HL-60 (cell line): ENCODE measurements at regions not wholly inside any gene's neighbourhood (a gene's known extent, or its start where the extent isn't known, plus 50 kb on each side); places are given as distances from the start of the nearest gene placed in this dataset.
"Not testable (repeated sequence)": the region's sequence is repeated elsewhere in the genome, so short reads cannot be mapped to it uniquely, and the experiment has no call there.

Experiments used
- DNase-seq, 2 experiments: peaks; one replicate each; pipeline ENCODE4 v3.0.0-alpha.2; 2010 to 2020; ENCODE audit warnings: low read depth in 1 of 2, low spot score in 1 of 2
- H3K27ac ChIP-seq: fragments of 250-450 bp; sonication (Bioruptor Pico); replicated peaks from 2 replicates; pipeline ENCODE4 v1.5.1; 2020; ENCODE audit warnings: mild to moderate bottlenecking, moderate library complexity
- H3K27me3 ChIP-seq: fragments of 250-450 bp; sonication (Bioruptor Pico); 2 replicates; pipeline ENCODE4 v1.5.1; 2021; ENCODE audit warnings: mild to moderate bottlenecking, moderate library complexity; ENCODE audit not compliant: insufficient read depth, poor library complexity, severe bottlenecking
- H3K4me3 ChIP-seq: replicated peaks from 2 replicates; pipeline ENCODE4 v1.5.1; 2011; ENCODE audit warnings: mild to moderate bottlenecking, control low read depth, low read length; ENCODE audit not compliant: insufficient read depth
- GABPA ChIP-seq: IDR thresholded peaks from 2 replicates; pipeline ENCODE4 v1.6.1; 2012; ENCODE audit warnings: low read depth
- POLR2AphosphoS5 ChIP-seq: IDR thresholded peaks from 2 replicates; pipeline ENCODE4 v1.6.1; 2012; ENCODE audit warnings: low read depth
- SPI1 ChIP-seq: IDR thresholded peaks from 2 replicates; pipeline ENCODE4 v1.6.1; 2012; ENCODE audit warnings: low read depth, mild to moderate bottlenecking, borderline replicate concordance
- TF ChIP-seq, protein P1 (sequence below): IDR thresholded peaks from 2 replicates; pipeline ENCODE4 v1.6.1; 2012; ENCODE audit warnings: low read depth; ENCODE audit not compliant: insufficient replicate concordance
- TF ChIP-seq, protein P2 (sequence below): IDR thresholded peaks from one replicate; pipeline ENCODE4 v1.5.1; 2011; ENCODE audit warnings: low read length, control low read depth, inconsistent platforms; ENCODE audit not compliant: insufficient read depth

DNA sequence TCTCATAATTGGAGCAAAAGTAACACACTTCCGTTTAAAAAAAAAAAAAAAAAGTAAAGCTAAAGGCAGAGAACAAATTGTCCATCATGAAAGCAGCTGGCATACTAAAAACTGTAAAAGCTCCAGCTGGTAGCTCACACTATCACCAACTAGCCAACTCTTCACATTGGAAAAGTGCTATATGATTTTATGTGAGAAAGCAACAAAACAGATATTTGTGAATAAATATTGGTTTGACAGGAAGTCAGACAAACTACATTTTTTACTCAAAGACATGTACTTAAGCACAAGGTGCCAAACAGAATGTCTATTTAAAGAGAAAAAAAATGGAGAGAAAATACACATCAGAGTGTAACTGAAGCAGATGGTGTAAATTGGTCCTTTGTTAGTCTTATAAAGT is 231.2 kb upstream of the CADM2 start:
- no peak overlapping the region for H3K4me3 ChIP-seq
- TF ChIP-seq POLR2AphosphoS5 (no peak), GABPA (no peak), SPI1 (no peak)
- TF ChIP-seq, protein P1, sequence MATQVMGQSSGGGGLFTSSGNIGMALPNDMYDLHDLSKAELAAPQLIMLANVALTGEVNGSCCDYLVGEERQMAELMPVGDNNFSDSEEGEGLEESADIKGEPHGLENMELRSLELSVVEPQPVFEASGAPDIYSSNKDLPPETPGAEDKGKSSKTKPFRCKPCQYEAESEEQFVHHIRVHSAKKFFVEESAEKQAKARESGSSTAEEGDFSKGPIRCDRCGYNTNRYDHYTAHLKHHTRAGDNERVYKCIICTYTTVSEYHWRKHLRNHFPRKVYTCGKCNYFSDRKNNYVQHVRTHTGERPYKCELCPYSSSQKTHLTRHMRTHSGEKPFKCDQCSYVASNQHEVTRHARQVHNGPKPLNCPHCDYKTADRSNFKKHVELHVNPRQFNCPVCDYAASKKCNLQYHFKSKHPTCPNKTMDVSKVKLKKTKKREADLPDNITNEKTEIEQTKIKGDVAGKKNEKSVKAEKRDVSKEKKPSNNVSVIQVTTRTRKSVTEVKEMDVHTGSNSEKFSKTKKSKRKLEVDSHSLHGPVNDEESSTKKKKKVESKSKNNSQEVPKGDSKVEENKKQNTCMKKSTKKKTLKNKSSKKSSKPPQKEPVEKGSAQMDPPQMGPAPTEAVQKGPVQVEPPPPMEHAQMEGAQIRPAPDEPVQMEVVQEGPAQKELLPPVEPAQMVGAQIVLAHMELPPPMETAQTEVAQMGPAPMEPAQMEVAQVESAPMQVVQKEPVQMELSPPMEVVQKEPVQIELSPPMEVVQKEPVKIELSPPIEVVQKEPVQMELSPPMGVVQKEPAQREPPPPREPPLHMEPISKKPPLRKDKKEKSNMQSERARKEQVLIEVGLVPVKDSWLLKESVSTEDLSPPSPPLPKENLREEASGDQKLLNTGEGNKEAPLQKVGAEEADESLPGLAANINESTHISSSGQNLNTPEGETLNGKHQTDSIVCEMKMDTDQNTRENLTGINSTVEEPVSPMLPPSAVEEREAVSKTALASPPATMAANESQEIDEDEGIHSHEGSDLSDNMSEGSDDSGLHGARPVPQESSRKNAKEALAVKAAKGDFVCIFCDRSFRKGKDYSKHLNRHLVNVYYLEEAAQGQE: no peak
- TF ChIP-seq, protein P2, sequence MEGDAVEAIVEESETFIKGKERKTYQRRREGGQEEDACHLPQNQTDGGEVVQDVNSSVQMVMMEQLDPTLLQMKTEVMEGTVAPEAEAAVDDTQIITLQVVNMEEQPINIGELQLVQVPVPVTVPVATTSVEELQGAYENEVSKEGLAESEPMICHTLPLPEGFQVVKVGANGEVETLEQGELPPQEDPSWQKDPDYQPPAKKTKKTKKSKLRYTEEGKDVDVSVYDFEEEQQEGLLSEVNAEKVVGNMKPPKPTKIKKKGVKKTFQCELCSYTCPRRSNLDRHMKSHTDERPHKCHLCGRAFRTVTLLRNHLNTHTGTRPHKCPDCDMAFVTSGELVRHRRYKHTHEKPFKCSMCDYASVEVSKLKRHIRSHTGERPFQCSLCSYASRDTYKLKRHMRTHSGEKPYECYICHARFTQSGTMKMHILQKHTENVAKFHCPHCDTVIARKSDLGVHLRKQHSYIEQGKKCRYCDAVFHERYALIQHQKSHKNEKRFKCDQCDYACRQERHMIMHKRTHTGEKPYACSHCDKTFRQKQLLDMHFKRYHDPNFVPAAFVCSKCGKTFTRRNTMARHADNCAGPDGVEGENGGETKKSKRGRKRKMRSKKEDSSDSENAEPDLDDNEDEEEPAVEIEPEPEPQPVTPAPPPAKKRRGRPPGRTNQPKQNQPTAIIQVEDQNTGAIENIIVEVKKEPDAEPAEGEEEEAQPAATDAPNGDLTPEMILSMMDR: no peak
- no peaks in the 10 kb centered on the region for H3K27me3 ChIP-seq
- H3K27ac ChIP-seq: no peak overlapping the region
- no peak for DNase-seq

DNA sequence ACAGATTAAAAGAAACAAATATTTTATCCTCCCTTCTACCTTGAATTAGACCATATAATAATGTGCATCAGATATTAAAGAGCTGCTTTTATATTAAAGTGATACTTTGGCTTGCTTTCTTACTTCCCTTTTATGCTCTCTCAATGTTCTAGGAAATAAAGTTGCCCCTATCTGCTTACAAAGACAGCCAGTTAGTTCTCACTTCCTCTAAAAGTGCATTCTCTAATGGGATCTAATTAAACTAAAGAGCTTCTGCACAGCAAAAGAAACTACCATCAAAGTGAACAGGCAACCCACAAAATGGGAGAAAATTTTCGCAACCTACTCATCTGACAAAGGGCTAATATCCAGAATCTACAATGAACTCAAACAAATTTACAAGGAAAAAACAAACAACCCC is 224.1 kb upstream of the CADM2 start:
- not testable (repeated sequence) for DNase-seq, H3K27me3 ChIP-seq, H3K4me3 ChIP-seq, H3K27ac ChIP-seq
- peak; percentile 66 for TF ChIP-seq SPI1

DNA sequence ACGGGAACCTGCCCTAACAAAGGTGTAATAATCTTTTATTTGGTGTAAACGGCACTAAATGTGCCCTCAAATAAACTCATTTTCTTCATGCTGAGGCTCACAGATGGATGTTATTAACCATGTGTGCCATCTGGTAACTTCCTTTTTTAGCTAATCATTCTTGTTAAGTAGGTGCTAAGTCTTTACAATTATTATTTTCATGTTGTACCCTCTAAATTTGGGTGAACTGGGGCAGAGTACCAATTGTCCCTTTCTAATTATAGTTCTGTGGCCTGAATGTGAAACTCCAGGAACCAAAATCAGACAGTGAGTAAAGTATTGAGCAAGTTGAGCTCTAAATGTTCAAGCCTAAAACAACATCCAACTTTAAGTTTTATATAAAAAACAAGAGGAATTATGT is 220.7 kb upstream of the CADM2 start:
- Histone ChIP-seq H3K27ac (no peak overlapping the region), H3K27me3 (no peaks in the 10 kb centered on the region), H3K4me3 (no peak overlapping the region)
- TF ChIP-seq POLR2AphosphoS5 (no peak), SPI1 (no peak), GABPA (no peak)
- TF ChIP-seq, protein P1: no peak
- TF ChIP-seq, protein P2: no peak
- no peak for DNase-seq

DNA sequence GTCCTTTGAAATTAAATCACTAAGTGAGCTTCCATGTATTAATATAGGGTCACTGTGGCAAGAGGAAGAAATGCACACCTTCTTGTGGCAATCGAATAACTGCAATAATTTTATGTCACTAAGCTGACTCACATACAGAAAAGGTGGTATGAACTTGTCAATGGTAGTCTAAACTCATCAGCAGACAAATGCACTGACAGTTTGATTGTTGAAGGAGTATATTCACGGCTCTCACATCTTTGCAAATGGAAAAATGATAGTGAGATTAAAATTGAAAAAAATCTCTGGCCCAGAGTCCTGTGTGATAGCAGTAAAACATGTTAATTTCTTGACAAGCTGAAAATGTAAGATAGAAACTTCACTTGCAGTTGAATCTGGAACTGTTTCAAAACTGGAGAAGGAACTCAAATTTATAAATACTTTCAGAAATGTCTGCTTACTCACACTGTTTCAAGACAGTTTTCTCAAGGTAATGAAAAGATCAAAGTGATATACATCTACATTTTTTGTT is 215.8 kb upstream of the CADM2 start:
- TF ChIP-seq, protein P1: no peak
- TF ChIP-seq GABPA (no peak), POLR2AphosphoS5 (no peak), SPI1 (no peak)
- TF ChIP-seq, protein P2: no peak
- H3K27me3 ChIP-seq: no peaks in the 10 kb centered on the region
- no peak overlapping the region for H3K4me3 ChIP-seq
- no peak for DNase-seq
- no peak overlapping the region for H3K27ac ChIP-seq
